GM12878 (cell line): ENCODE measurements at regions not wholly inside any gene's neighbourhood (a gene's known extent, or its start where the extent isn't known, plus 50 kb on each side); places are given as distances from the start of the nearest gene placed in this dataset.

ENCODE experiments used
- CHD4 ChIP-seq: fragments of 200-600 bp; sonication (generic); IDR thresholded peaks from 2 replicates; pipeline ENCODE4 v1.6.1; 2016; ENCODE audit warnings: mild to moderate bottlenecking
- MTA3 ChIP-seq: IDR thresholded peaks from 2 replicates; pipeline ENCODE4 v1.6.1; 2012; ENCODE audit warnings: low read length, inconsistent platforms, borderline replicate concordance
- NFXL1 ChIP-seq: fragments of 450-650 bp; IDR thresholded peaks from 2 replicates; pipeline ENCODE4 v1.6.1; 2017; ENCODE audit warnings: antibody characterized with exemption, mild to moderate bottlenecking, borderline replicate concordance
- NFYB ChIP-seq: IDR thresholded peaks from 2 replicates; pipeline ENCODE4 v1.6.1; 2011; ENCODE audit warnings: low read depth, mild to moderate bottlenecking, low read length, improper control_type of control experiment, moderate library complexity; ENCODE audit not compliant: insufficient read depth
- RB1 ChIP-seq: fragments of 450-650 bp; formaldehyde crosslinking; IDR thresholded peaks from 2 replicates; pipeline ENCODE4 v1.6.1; 2017; ENCODE audit warnings: mild to moderate bottlenecking, borderline replicate concordance
- RBBP5 ChIP-seq: fragments of 200-600 bp; sonication (generic); conservative IDR thresholded peaks from 2 replicates; pipeline ENCODE4 v1.6.1; 2016
- SRF ChIP-seq, 2 experiments: IDR thresholded peaks; 2 replicates each; pipeline ENCODE4 v1.6.1; 2011; ENCODE audit warnings: low read depth in 2 of 2, low read length in 2 of 2, mild to moderate bottlenecking in 1 of 2, moderate library complexity in 1 of 2
- ZZZ3 ChIP-seq: IDR thresholded peaks from 2 replicates; pipeline ENCODE4 v1.6.1; 2011; ENCODE audit warnings: low read depth; ENCODE audit not compliant: control insufficient read depth, insufficient read length
- TF ChIP-seq, protein P1 (sequence below): fragments of 450-650 bp; IDR thresholded peaks from 2 replicates; pipeline ENCODE4 v1.6.1; 2017; ENCODE audit warnings: mild to moderate bottlenecking, moderate library complexity
- TF ChIP-seq, protein P2 (sequence below): IDR thresholded peaks from 2 replicates; pipeline ENCODE4 v1.6.1; 2011; ENCODE audit warnings: mild to moderate bottlenecking, low read depth, low read length, moderate library complexity; ENCODE audit not compliant: insufficient replicate concordance

DNA sequence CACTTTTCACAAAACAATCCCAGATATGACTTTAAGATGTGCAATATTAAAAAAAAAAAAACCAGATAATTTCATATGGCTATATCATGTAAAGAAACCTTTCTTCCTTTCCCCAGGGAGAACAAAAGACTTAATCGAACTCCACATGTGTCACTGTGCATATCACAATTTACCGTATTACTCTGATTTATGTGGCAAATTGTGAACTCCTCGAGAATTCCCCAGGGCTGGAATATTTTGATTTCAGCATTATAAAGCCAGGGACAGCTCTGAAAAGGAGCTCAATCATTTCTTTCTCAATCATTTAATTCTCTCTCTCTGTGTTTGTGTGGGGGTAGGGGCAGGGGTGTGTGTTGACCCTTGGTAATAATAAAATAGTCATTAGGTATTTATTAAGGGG lies 165.8 kb downstream of the TDRD15 start (continued):
- TF ChIP-seq, protein P1, sequence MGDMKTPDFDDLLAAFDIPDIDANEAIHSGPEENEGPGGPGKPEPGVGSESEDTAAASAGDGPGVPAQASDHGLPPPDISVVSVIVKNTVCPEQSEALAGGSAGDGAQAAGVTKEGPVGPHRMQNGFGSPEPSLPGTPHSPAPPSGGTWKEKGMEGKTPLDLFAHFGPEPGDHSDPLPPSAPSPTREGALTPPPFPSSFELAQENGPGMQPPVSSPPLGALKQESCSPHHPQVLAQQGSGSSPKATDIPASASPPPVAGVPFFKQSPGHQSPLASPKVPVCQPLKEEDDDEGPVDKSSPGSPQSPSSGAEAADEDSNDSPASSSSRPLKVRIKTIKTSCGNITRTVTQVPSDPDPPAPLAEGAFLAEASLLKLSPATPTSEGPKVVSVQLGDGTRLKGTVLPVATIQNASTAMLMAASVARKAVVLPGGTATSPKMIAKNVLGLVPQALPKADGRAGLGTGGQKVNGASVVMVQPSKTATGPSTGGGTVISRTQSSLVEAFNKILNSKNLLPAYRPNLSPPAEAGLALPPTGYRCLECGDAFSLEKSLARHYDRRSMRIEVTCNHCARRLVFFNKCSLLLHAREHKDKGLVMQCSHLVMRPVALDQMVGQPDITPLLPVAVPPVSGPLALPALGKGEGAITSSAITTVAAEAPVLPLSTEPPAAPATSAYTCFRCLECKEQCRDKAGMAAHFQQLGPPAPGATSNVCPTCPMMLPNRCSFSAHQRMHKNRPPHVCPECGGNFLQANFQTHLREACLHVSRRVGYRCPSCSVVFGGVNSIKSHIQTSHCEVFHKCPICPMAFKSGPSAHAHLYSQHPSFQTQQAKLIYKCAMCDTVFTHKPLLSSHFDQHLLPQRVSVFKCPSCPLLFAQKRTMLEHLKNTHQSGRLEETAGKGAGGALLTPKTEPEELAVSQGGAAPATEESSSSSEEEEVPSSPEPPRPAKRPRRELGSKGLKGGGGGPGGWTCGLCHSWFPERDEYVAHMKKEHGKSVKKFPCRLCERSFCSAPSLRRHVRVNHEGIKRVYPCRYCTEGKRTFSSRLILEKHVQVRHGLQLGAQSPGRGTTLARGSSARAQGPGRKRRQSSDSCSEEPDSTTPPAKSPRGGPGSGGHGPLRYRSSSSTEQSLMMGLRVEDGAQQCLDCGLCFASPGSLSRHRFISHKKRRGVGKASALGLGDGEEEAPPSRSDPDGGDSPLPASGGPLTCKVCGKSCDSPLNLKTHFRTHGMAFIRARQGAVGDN = no peak
- TF ChIP-seq, protein P2, sequence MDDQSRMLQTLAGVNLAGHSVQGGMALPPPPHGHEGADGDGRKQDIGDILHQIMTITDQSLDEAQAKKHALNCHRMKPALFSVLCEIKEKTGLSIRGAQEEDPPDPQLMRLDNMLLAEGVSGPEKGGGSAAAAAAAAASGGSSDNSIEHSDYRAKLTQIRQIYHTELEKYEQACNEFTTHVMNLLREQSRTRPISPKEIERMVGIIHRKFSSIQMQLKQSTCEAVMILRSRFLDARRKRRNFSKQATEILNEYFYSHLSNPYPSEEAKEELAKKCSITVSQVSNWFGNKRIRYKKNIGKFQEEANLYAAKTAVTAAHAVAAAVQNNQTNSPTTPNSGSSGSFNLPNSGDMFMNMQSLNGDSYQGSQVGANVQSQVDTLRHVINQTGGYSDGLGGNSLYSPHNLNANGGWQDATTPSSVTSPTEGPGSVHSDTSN = no peak
- TF ChIP-seq NFXL1 = no peak
- no peak for TF ChIP-seq RB1
- TF ChIP-seq ZZZ3 = no peak
- TF ChIP-seq CHD4 = no peak
- TF ChIP-seq SRF (IDR thresholded peaks at IDR 0.05; ENCODE audit: low read depth in 2 of 2, low read length in 2 of 2) = no peak
- TF ChIP-seq MTA3 = no peak
- no peak for TF ChIP-seq NFYB
- no peak for TF ChIP-seq RBBP5
